ENCODE measurements at regions not wholly inside any gene's neighbourhood (a gene's known extent, or its start where the extent isn't known, plus 50 kb on each side); places are given as distances from the start of the nearest gene placed in this dataset.

- intact Hi-C loops (cut with micrococcal nuclease) (no loop called here), in situ Hi-C loops (cut with MboI) (no loop called here)
- no peaks in the 10 kb centered on the region for H3K9me3 ChIP-seq (replicated peaks; ENCODE audit: control insufficient read depth, insufficient read depth, low read depth, low read length)
- H2AFZ ChIP-seq (ENCODE audit: low read depth, low read length), result no peak overlapping the region
- peaks cover 0 to 1% of the 10 kb centered on the region in 2 experiments; a peak in 2 of 5 replicates for H3K27me3 ChIP-seq (ENCODE audit: control insufficient read depth in 2 of 2, insufficient read depth in 2 of 2, low read length in 2 of 2)
- no peaks in the 10 kb centered on the region for H3K4me1 ChIP-seq (replicated peaks in 1 of 2; ENCODE audit: control insufficient read depth in 2 of 2, insufficient read depth in 2 of 2, low read length in 2 of 2)
- DNase-seq (ENCODE audit: extremely low read depth in 1 of 4, low spot score in 3 of 4) (no peak), FAIRE-seq (no peak), ATAC-seq (no peak)
- H3K4me3 ChIP-seq, result no peak overlapping the region
- ChIA-PET POLR2A (interaction anchor here (1.1 kb wide), 1 partner anchor 11 kb away, joined by 4 read pairs; no protein-coding TSS in a partner anchor), CTCF (ENCODE audit: low intra/inter-chr PET ratio) (no interaction called here)
- no peaks in the 10 kb centered on the region for H3K9me1 ChIP-seq (ENCODE audit: control insufficient read depth, insufficient read depth, low read length)
- H3K27ac ChIP-seq (ENCODE audit: extremely low read depth, low read depth, low read length), result no peak overlapping the region
- no peaks in the 10 kb centered on the region for H3K79me2 ChIP-seq (ENCODE audit: control insufficient read depth, insufficient read depth, low read length)
- BruUV-seq (replicated peaks), result no TSS peak
- H3K36me3 ChIP-seq (ENCODE audit: control insufficient read depth, insufficient read depth, low read length), result no peaks in the 10 kb centered on the region
- H3K9ac ChIP-seq (ENCODE audit: insufficient read depth in 1 of 2, low read depth in 2 of 2, low read length in 2 of 2), result no peak overlapping the region
- WGBS (ENCODE audit: insufficient coverage, low coverage, missing lambda C conversion rate), result 0% methylated on average over 2 of the region's 2 CpGs
- H4K20me1 ChIP-seq (replicated peaks; ENCODE audit: control insufficient read depth, insufficient read depth, low read length), result no peaks in the 10 kb centered on the region
- no peak overlapping the region for H3K4me2 ChIP-seq (ENCODE audit: insufficient read depth, low read length)
- TF ChIP-seq ELF1 (tag; IDR thresholded peaks at IDR 0.05), result no peak
- TF ChIP-seq HINFP (tag; conservative IDR thresholded peaks at IDR 0.05; ENCODE audit: low read depth), result no peak
- no peak for TF ChIP-seq KAT2B (IDR thresholded peaks at IDR 0.05; ENCODE audit: low read depth, low read length)
- TF ChIP-seq CUX1 (CRISPR knock-in tag; IDR thresholded peaks at IDR 0.05), result no peak
- TF ChIP-seq MYBL2 (IDR thresholded peaks at IDR 0.05; ENCODE audit: low read depth), result no peak
- no peak for TF ChIP-seq MYBL2 (CRISPR knock-in tag; IDR thresholded peaks at IDR 0.05; ENCODE audit: borderline replicate concordance)
- TF ChIP-seq MCM3 (IDR thresholded peaks at IDR 0.05), result no peak
- no peak for TF ChIP-seq PCBP1 (IDR thresholded peaks at IDR 0.05; ENCODE audit: low read depth, low read length, poor library complexity, severe bottlenecking)
- no peak for TF ChIP-seq KLF10 (CRISPR knock-in tag; IDR thresholded peaks at IDR 0.05)
- TF ChIP-seq HMGN3 (IDR thresholded peaks at IDR 0.05; ENCODE audit: borderline replicate concordance, extremely low read depth, insufficient read length, low read depth, low read length), result no peak
- TF ChIP-seq HOXB6 (CRISPR knock-in tag; IDR thresholded peaks at IDR 0.05; ENCODE audit: borderline replicate concordance), result no peak
- no peak for TF ChIP-seq STAT6 (CRISPR knock-in tag; IDR thresholded peaks at IDR 0.05)
- TF ChIP-seq CHD2 (IDR thresholded peaks at IDR 0.05; ENCODE audit: low read depth, low read length), result no peak
- TF ChIP-seq STAG1 (CRISPR knock-in tag; IDR thresholded peaks at IDR 0.05; ENCODE audit: borderline replicate concordance), result no peak
- TF ChIP-seq FOXK1 (CRISPR knock-in tag; IDR thresholded peaks at IDR 0.05; ENCODE audit: borderline replicate concordance), result no peak
Measured at GRCh38 chr1:34425785-34426184, 249.1 kb downstream of the C1orf94 start.

Measured in K562 (cell line).